ENCODE measurements at regions not wholly inside any gene's neighbourhood (a gene's known extent, or its start where the extent isn't known, plus 50 kb on each side); places are given as distances from the start of the nearest gene placed in this dataset.
A peak's percentile ranks its signal among the peaks of the same experiment; 100 is the strongest.

GRCh38 chr20:17835240-17835933 is 133.2 kb downstream of the SNX5 start:
- Mint-ChIP-seq H3K9me3 (ENCODE audit: low read depth) (no peaks in the 10 kb centered on the region), H3K27ac (no peak overlapping the region), H3K4me1 (ENCODE audit: low read depth) (no peaks in the 10 kb centered on the region), H3K27me3 (peaks cover 6% of the 10 kb centered on the region), H3K36me3 (ENCODE audit: insufficient read depth) (no peaks in the 10 kb centered on the region), H3K4me3 (ENCODE audit: low read depth) (no peak overlapping the region)
- no peak for TF ChIP-seq CTCF (IDR thresholded peaks at IDR 0.05; ENCODE audit: unreplicated experiment)
- no peak for DNase-seq (ENCODE audit: low spot score, unreplicated experiment)

- Mint-ChIP-seq H3K4me1 (ENCODE audit: low read depth) (no peaks in the 10 kb centered on the region), H3K36me3 (ENCODE audit: insufficient read depth) (no peaks in the 10 kb centered on the region), H3K4me3 (ENCODE audit: low read depth) (no peak overlapping the region), H3K27me3 (peaks cover 6% of the 10 kb centered on the region), H3K9me3 (ENCODE audit: low read depth) (no peaks in the 10 kb centered on the region), H3K27ac (no peak overlapping the region)
- TF ChIP-seq CTCF (IDR thresholded peaks at IDR 0.05; ENCODE audit: unreplicated experiment) = no peak
- no peak for DNase-seq (ENCODE audit: low spot score, unreplicated experiment)
Observed at GRCh38 chr20:17834804-17835203, 133.8 kb downstream of the SNX5 start.

- DNase-seq (ENCODE audit: low spot score, unreplicated experiment) = no peak
- H3K4me3 Mint-ChIP-seq (ENCODE audit: low read depth) = no peak overlapping the region
- H3K27ac Mint-ChIP-seq = peak overlapping the region; percentile 41
- H3K27me3 Mint-ChIP-seq = peaks cover 3% of the 10 kb centered on the region
- no peaks in the 10 kb centered on the region for H3K4me1 Mint-ChIP-seq (ENCODE audit: low read depth)
- TF ChIP-seq CTCF (IDR thresholded peaks at IDR 0.05; ENCODE audit: unreplicated experiment) = no peak
- H3K9me3 Mint-ChIP-seq (ENCODE audit: low read depth) = no peaks in the 10 kb centered on the region
- no peaks in the 10 kb centered on the region for H3K36me3 Mint-ChIP-seq (ENCODE audit: insufficient read depth)
Observed at GRCh38 chr20:17833036-17833674, 133.4 kb downstream of the BANF2 start.

- no peak overlapping the region for H3K4me3 Mint-ChIP-seq (ENCODE audit: low read depth)
- no peaks in the 10 kb centered on the region for H3K9me3 Mint-ChIP-seq (ENCODE audit: low read depth)
- no peak for TF ChIP-seq CTCF (IDR thresholded peaks at IDR 0.05; ENCODE audit: unreplicated experiment)
- peaks cover 3% of the 10 kb centered on the region for H3K27me3 Mint-ChIP-seq
- no peak overlapping the region for H3K27ac Mint-ChIP-seq
- no peaks in the 10 kb centered on the region for H3K36me3 Mint-ChIP-seq (ENCODE audit: insufficient read depth)
- no peaks in the 10 kb centered on the region for H3K4me1 Mint-ChIP-seq (ENCODE audit: low read depth)
- DNase-seq (ENCODE audit: low spot score, unreplicated experiment) = no peak
Observed at GRCh38 chr20:17832236-17832915, 132.6 kb downstream of the BANF2 start.

GRCh38 chr20:17828598-17829144 is 128.9 kb downstream of the BANF2 start:
- Mint-ChIP-seq H3K9me3 (ENCODE audit: low read depth) (no peaks in the 10 kb centered on the region), H3K4me3 (ENCODE audit: low read depth) (no peak overlapping the region), H3K36me3 (ENCODE audit: insufficient read depth) (no peaks in the 10 kb centered on the region), H3K27me3 (no peaks in the 10 kb centered on the region), H3K27ac (no peak overlapping the region), H3K4me1 (ENCODE audit: low read depth) (peaks cover 3% of the 10 kb centered on the region)
- DNase-seq (ENCODE audit: low spot score, unreplicated experiment) = no peak
- TF ChIP-seq CTCF (IDR thresholded peaks at IDR 0.05; ENCODE audit: unreplicated experiment) = no peak
